ENCODE measurements at regions not wholly inside any gene's neighbourhood (a gene's known extent, or its start where the extent isn't known, plus 50 kb on each side); places are given as distances from the start of the nearest gene placed in this dataset.

DNA sequence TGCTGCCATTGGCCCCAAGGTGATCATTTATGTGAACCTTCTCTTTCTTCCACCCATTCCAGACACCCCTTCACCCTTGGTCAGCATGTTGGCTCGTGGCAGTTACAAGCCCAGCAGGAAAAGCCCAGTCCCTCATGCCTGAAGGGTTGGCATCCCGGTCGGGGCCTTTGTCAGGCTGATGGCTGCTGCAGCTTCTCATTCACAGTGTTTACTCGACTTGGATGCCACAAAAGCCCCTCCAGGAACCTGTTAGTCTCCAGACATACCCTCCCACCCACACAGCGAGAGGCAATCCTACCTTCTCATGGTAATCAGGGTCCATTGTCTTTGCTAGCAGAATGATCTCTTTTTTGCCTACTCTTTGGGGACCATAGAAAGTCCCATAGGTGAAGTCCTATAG is 200.8 kb upstream of the PFKP start:
- peaks cover 8% of the 10 kb centered on the region for H3K36me3 Mint-ChIP-seq
- no peak overlapping the region for H3K4me3 Mint-ChIP-seq
- H3K9me3 Mint-ChIP-seq: peaks cover 18% of the 10 kb centered on the region
- H3K27ac Mint-ChIP-seq: peak overlapping the region; percentile 91; the same call in 1 of the 2 replicates
- CTCF ChIA-PET: interaction anchor here (1.0 kb wide), 1 partner anchor 28 kb away, joined by 3 read pairs; no protein-coding TSS in a partner anchor
- ATAC-seq: peak; percentile 86
- H3K4me1 Mint-ChIP-seq: peaks cover 22% of the 10 kb centered on the region
- POLR2A ChIA-PET: no interaction called here
- H3K27me3 Mint-ChIP-seq (ENCODE audit: low read depth): peaks cover 13% of the 10 kb centered on the region
- DNase-seq (ENCODE audit: low spot score): peak; percentile 28
- TF ChIP-seq ZNF423 (CRISPR knock-in tag; IDR thresholded peaks at IDR 0.05): peak; percentile 85
- TF ChIP-seq JAZF1 (CRISPR knock-in tag; IDR thresholded peaks at IDR 0.05): no peak
- TF ChIP-seq, protein P1, sequence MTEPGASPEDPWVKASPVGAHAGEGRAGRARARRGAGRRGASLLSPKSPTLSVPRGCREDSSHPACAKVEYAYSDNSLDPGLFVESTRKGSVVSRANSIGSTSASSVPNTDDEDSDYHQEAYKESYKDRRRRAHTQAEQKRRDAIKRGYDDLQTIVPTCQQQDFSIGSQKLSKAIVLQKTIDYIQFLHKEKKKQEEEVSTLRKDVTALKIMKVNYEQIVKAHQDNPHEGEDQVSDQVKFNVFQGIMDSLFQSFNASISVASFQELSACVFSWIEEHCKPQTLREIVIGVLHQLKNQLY (CRISPR knock-in tag; IDR thresholded peaks at IDR 0.05): no peak
- no peak for TF ChIP-seq JUN (CRISPR knock-in tag; IDR thresholded peaks at IDR 0.05)
- no peak for TF ChIP-seq TP53 (CRISPR knock-in tag; IDR thresholded peaks at IDR 0.05)
- TF ChIP-seq ZNF416 (CRISPR knock-in tag; IDR thresholded peaks at IDR 0.05): no peak

DNA sequence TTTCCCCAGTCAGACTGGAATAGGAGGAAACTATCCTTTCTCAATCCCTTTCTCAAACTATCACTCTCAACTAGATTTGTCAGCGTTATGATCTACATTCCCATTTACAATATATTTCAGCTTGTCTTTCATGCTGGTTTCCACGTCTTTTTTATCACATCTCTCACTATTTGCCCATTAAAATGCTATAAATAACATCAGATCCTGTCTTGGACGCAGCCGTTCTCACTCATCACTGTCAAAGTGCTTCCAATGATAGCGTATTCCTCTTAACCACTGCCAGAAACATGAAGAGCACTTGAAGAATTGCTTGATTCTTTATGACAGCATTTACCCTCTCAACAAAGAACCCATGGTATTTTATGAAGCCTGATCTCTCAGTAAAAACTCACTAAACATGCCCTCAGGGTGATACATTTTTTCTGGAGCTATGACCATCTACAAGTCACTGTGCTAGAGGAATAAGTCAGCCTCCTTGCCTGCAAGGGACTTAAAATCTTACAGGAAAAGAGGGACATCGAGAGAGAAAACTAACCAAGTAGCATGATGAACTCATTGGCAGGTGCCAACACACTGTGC is 205.6 kb upstream of the PFKP start:
- H3K9me3 Mint-ChIP-seq: peaks cover 31% of the 10 kb centered on the region
- H3K4me3 Mint-ChIP-seq: no peak overlapping the region
- H3K36me3 Mint-ChIP-seq: peaks cover 17% of the 10 kb centered on the region
- POLR2A ChIA-PET: no interaction called here
- peaks cover 9% of the 10 kb centered on the region; the same call in 1 of the 2 replicates for H3K27me3 Mint-ChIP-seq (ENCODE audit: low read depth)
- no peak for TF ChIP-seq ATF1 (CRISPR knock-in tag; IDR thresholded peaks at IDR 0.05)
- TF ChIP-seq TEAD4 (CRISPR knock-in tag; IDR thresholded peaks at IDR 0.05): no peak
- no peak for TF ChIP-seq TCF7 (CRISPR knock-in tag; IDR thresholded peaks at IDR 0.05; ENCODE audit: low read depth)
- TF ChIP-seq, protein P2, sequence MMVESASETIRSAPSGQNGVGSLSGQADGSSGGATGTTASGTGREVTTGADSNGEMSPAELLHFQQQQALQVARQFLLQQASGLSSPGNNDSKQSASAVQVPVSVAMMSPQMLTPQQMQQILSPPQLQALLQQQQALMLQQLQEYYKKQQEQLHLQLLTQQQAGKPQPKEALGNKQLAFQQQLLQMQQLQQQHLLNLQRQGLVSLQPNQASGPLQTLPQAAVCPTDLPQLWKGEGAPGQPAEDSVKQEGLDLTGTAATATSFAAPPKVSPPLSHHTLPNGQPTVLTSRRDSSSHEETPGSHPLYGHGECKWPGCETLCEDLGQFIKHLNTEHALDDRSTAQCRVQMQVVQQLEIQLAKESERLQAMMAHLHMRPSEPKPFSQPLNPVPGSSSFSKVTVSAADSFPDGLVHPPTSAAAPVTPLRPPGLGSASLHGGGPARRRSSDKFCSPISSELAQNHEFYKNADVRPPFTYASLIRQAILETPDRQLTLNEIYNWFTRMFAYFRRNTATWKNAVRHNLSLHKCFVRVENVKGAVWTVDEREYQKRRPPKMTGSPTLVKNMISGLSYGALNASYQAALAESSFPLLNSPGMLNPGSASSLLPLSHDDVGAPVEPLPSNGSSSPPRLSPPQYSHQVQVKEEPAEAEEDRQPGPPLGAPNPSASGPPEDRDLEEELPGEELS (CRISPR knock-in tag; IDR thresholded peaks at IDR 0.05): no peak
- no peak for TF ChIP-seq OVOL2 (CRISPR knock-in tag; IDR thresholded peaks at IDR 0.05; ENCODE audit: borderline replicate concordance)
- CTCF ChIA-PET: no interaction called here
- DNase-seq (ENCODE audit: low spot score) (no peak), ATAC-seq (no peak)
- no peak overlapping the region for H3K27ac Mint-ChIP-seq
- peaks cover 5% of the 10 kb centered on the region for H3K4me1 Mint-ChIP-seq

DNA sequence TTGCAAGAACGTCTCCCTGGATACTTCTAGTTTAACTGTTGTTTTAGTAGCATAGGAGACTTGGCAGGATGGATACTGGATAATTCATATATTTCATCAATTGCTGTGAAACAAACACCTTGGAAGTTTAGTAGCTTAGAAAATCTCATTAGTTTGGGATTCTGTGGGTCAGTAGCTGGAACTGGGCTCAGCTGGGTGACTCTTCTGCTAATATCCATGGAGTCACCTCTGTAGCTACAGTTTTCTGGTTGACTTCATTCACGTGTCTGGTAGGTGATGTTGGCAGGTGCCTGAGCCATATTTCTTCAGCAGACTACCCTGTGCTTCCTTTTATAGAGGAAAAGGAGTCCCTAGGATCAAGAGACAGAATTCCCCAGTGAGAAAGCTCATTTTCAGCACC is 208.9 kb upstream of the PFKP start:
- DNase-seq (ENCODE audit: low spot score) (no peak), ATAC-seq (no peak)
- Mint-ChIP-seq H3K27me3 (ENCODE audit: low read depth) (peaks cover 9% of the 10 kb centered on the region; the same call in 1 of the 2 replicates), H3K9me3 (peaks cover 31% of the 10 kb centered on the region), H3K4me3 (no peak overlapping the region), H3K27ac (no peak overlapping the region), H3K36me3 (peaks cover 17% of the 10 kb centered on the region), H3K4me1 (peaks cover 14% of the 10 kb centered on the region)
- CTCF ChIA-PET: no interaction called here
- POLR2A ChIA-PET: no interaction called here
- TF ChIP-seq CREM (CRISPR knock-in tag; IDR thresholded peaks at IDR 0.05): no peak
- TF ChIP-seq TCF7 (CRISPR knock-in tag; IDR thresholded peaks at IDR 0.05; ENCODE audit: low read depth): no peak
- no peak for TF ChIP-seq KAT7 (CRISPR knock-in tag; IDR thresholded peaks at IDR 0.05; ENCODE audit: borderline replicate concordance)
- no peak for TF ChIP-seq TEAD1 (CRISPR knock-in tag; IDR thresholded peaks at IDR 0.05)
- TF ChIP-seq, protein P3, sequence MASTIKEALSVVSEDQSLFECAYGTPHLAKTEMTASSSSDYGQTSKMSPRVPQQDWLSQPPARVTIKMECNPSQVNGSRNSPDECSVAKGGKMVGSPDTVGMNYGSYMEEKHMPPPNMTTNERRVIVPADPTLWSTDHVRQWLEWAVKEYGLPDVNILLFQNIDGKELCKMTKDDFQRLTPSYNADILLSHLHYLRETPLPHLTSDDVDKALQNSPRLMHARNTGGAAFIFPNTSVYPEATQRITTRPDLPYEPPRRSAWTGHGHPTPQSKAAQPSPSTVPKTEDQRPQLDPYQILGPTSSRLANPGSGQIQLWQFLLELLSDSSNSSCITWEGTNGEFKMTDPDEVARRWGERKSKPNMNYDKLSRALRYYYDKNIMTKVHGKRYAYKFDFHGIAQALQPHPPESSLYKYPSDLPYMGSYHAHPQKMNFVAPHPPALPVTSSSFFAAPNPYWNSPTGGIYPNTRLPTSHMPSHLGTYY (CRISPR knock-in tag; IDR thresholded peaks at IDR 0.05): no peak
- TF ChIP-seq ZNF317 (CRISPR knock-in tag; IDR thresholded peaks at IDR 0.05; ENCODE audit: borderline replicate concordance, low read depth): no peak
- TF ChIP-seq, protein P4, sequence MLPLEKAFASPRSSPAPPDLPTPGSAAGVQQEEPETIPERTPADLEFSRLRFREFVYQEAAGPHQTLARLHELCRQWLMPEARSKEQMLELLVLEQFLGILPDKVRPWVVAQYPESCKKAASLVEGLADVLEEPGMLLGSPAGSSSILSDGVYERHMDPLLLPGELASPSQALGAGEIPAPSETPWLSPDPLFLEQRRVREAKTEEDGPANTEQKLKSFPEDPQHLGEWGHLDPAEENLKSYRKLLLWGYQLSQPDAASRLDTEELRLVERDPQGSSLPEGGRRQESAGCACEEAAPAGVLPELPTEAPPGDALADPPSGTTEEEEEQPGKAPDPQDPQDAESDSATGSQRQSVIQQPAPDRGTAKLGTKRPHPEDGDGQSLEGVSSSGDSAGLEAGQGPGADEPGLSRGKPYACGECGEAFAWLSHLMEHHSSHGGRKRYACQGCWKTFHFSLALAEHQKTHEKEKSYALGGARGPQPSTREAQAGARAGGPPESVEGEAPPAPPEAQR (CRISPR knock-in tag; IDR thresholded peaks at IDR 0.05): no peak
- no peak for TF ChIP-seq OVOL2 (CRISPR knock-in tag; IDR thresholded peaks at IDR 0.05; ENCODE audit: borderline replicate concordance)
- TF ChIP-seq, protein P5, sequence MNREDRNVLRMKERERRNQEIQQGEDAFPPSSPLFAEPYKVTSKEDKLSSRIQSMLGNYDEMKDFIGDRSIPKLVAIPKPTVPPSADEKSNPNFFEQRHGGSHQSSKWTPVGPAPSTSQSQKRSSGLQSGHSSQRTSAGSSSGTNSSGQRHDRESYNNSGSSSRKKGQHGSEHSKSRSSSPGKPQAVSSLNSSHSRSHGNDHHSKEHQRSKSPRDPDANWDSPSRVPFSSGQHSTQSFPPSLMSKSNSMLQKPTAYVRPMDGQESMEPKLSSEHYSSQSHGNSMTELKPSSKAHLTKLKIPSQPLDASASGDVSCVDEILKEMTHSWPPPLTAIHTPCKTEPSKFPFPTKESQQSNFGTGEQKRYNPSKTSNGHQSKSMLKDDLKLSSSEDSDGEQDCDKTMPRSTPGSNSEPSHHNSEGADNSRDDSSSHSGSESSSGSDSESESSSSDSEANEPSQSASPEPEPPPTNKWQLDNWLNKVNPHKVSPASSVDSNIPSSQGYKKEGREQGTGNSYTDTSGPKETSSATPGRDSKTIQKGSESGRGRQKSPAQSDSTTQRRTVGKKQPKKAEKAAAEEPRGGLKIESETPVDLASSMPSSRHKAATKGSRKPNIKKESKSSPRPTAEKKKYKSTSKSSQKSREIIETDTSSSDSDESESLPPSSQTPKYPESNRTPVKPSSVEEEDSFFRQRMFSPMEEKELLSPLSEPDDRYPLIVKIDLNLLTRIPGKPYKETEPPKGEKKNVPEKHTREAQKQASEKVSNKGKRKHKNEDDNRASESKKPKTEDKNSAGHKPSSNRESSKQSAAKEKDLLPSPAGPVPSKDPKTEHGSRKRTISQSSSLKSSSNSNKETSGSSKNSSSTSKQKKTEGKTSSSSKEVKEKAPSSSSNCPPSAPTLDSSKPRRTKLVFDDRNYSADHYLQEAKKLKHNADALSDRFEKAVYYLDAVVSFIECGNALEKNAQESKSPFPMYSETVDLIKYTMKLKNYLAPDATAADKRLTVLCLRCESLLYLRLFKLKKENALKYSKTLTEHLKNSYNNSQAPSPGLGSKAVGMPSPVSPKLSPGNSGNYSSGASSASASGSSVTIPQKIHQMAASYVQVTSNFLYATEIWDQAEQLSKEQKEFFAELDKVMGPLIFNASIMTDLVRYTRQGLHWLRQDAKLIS (CRISPR knock-in tag; IDR thresholded peaks at IDR 0.05; ENCODE audit: borderline replicate concordance): no peak
- TF ChIP-seq, protein P6, sequence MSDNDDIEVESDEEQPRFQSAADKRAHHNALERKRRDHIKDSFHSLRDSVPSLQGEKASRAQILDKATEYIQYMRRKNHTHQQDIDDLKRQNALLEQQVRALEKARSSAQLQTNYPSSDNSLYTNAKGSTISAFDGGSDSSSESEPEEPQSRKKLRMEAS (CRISPR knock-in tag; IDR thresholded peaks at IDR 0.05): no peak
